Prostate gland (tissue), 2 donors: ENCODE measurements at regions not wholly inside any gene's neighbourhood (a gene's known extent, or its start where the extent isn't known, plus 50 kb on each side); places are given as distances from the start of the nearest gene placed in this dataset.

Source experiments
- POLR2A ChIP-seq: fragments of 450-650 bp; IDR thresholded peaks from one replicate; pipeline ENCODE4 v1.6.1; 2016; ENCODE audit warnings: antibody characterized with exemption, mild to moderate bottlenecking
- POLR2AphosphoS5 ChIP-seq: sonication (generic); formaldehyde crosslinking; IDR thresholded peaks from one replicate; pipeline ENCODE4 v1.6.1; 2017; ENCODE audit warnings: antibody characterized with exemption
- TF ChIP-seq, protein P1 (sequence below), 4 experiments: fragments of 200-600 bp in 2 of 4; fragments of 450-650 bp in 2 of 4; sonication (generic) in 2 of 4; IDR thresholded peaks; 1 replicate in 3 of 4; 2 replicates in 1 of 4; pipeline ENCODE4 v1.5.1; 2016 to 2019; ENCODE audit warnings: antibody characterized with exemption in 4 of 4, mild to moderate bottlenecking in 2 of 4, moderate library complexity in 2 of 4

- TF ChIP-seq, protein P1, sequence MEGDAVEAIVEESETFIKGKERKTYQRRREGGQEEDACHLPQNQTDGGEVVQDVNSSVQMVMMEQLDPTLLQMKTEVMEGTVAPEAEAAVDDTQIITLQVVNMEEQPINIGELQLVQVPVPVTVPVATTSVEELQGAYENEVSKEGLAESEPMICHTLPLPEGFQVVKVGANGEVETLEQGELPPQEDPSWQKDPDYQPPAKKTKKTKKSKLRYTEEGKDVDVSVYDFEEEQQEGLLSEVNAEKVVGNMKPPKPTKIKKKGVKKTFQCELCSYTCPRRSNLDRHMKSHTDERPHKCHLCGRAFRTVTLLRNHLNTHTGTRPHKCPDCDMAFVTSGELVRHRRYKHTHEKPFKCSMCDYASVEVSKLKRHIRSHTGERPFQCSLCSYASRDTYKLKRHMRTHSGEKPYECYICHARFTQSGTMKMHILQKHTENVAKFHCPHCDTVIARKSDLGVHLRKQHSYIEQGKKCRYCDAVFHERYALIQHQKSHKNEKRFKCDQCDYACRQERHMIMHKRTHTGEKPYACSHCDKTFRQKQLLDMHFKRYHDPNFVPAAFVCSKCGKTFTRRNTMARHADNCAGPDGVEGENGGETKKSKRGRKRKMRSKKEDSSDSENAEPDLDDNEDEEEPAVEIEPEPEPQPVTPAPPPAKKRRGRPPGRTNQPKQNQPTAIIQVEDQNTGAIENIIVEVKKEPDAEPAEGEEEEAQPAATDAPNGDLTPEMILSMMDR (IDR thresholded peaks at IDR 0.05): no peak
- TF ChIP-seq POLR2AphosphoS5 (no peak), POLR2A (no peak)
These were observed 186.3 kb downstream of the XPNPEP1 start for GRCh38 chr10:109737009-109737408.
